ENCODE measurements at regions not wholly inside any gene's neighbourhood (a gene's known extent, or its start where the extent isn't known, plus 50 kb on each side); places are given as distances from the start of the nearest gene placed in this dataset.

GRCh38 chr1:208314431-208314830 is 70.2 kb upstream of the PLXNA2 start:
- TF ChIP-seq EZH2 (IDR thresholded peaks at IDR 0.05; ENCODE audit: insufficient read depth, poor library complexity, severe bottlenecking), result no peak
- no peak for TF ChIP-seq EZH2phosphoT487 (IDR thresholded peaks at IDR 0.05; ENCODE audit: insufficient read depth, low read depth)
